Hematopoietic multipotent progenitor cell treated with erythropoietin and hydrocortisone succinate and interleukin-3 and kit ligand, for 4 days (in vitro differentiated cells): ENCODE measurements at regions not wholly inside any gene's neighbourhood (a gene's known extent, or its start where the extent isn't known, plus 50 kb on each side); places are given as distances from the start of the nearest gene placed in this dataset.

Experiments
- DNase-seq: peaks from one replicate; pipeline ENCODE4 v3.0.0-alpha.2; 2015

DNA sequence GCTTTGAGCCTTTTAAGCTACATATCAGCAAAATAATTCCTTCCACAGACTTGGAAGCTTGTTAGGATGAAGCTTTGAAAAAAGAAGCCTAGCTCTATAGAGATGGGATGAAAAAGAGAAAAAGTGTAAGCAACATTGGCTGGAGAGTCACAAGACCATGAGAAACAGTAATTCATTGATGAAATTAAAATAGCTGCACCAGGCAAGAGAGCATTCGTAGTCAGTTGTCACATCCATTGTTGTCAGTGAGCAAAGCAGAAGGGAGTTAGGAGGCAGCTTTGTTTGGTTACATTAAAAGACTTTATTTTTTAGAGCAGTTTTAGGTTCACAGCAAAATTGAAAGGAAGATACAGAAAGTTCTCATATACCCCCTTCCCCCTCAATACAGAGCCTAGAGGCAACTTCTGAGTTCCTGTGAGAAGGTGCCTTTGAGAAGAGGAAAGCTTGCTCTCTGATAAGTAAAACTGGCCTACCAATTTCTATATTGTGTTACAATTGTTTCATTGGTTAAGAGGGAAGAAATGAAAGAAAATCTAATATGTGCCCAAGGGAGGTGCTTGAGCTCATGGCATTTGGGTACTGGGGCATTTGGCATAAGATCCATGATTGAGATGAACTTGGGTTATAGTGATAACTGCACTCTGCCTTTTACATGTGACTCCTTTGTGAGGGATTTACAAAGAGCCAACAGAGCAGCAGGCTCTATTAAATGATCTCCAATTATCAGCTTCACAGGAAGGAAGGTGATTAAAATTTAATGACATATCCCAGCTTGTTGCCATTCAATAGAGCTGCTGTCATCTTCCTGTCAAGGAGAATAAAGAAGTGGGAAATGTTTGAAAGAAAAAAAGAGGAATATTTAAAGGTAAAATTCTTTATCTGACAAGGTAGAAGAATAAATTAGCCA lies 361.3 kb upstream of the TMTC1 start:
- DNase-seq: no peak

DNA sequence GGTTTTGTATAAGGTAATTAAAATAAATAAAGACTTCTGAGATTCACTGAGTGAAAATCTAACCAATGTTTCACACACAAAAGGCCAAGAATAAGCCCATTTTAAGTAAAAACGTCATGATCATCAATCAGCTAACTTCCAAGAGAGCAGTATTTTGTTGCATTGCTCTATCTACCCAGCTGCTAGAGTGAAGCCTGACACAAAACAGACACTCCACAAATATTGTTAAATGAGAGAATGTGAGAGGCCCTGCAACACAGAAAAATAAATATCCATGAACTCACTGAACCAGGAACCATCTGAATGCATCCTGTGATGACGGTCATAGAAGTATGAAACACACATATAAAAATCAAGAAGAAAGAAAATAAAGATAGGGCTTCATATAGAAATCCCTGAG lies 358.6 kb upstream of the TMTC1 start:
- no peak for DNase-seq

DNA sequence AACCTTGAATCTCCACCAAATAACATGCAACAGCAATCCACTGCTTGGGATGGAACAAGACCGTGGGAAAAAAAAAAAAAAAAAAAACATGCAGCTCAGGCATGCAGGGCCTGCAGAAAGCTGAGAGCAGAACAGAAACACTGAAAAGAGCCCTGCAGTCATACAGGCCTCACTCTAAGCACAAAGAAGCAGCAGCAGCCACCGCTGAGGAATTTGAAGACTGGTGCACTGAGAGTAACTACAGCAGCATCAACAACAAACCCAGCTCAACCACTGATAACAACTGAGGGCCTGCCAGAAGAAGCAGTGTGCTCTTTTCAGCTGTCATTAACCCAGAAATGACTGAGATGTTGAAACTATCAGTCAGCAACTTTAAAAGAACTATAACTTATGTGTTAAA lies 354.7 kb upstream of the TMTC1 start:
- DNase-seq: no peak

DNA sequence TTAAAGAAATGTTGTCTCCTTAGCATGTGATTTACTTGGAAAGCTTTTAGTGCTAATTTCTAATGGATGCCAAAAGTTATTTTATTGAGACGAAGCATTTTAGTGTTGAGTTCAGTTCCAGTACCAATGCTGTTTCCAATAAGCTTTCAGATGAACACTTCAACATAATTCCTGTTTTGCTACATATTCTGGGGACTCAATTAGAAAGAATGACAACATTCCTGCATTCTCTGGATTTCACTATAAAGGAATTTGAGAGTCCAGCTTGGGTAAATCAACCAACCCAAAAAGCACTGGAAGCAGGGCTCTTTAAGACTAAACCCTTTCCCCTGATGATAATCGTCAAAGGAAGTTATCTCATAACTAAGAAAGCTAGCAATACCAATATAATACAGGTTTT lies 353.0 kb upstream of the TMTC1 start:
- no peak for DNase-seq

DNA sequence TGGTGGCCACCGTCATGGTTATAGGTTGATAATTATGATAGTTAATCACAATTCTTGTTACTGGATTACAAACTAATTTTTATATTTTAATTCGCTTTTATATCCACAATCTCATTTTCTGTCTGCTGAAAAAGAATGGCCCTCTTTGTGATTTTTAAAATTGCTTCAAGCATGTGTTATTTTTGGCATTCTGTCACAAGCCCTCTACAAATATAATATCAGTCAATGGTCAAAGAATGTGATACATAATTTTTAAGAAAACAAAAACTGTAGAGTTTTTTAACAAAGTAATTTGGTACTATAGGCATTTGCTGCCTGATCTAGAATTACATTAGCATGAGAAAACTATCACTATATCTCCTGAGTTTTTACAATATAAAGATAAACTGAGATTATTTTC lies 352.0 kb upstream of the TMTC1 start:
- no peak for DNase-seq

DNA sequence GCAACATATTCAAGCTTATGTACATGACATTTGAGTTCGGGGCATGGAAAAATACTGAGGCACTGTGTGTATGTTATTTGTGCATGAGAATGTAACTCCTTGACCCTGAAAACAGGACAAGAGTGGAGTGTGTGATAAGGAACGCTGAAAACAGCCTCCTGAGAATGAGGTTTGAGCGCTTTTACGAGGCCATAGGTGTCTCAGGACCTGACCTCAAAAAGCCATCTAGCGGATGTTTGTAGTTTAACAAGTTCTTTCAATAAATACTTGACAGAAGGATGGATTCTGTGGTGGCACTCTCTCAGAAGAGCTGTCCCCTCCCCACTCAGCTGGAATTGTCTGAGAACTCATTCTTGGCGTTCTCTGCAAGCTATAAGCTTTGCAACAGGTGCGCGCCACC lies 350.5 kb upstream of the TMTC1 start:
- peak; percentile 1 for DNase-seq

DNA sequence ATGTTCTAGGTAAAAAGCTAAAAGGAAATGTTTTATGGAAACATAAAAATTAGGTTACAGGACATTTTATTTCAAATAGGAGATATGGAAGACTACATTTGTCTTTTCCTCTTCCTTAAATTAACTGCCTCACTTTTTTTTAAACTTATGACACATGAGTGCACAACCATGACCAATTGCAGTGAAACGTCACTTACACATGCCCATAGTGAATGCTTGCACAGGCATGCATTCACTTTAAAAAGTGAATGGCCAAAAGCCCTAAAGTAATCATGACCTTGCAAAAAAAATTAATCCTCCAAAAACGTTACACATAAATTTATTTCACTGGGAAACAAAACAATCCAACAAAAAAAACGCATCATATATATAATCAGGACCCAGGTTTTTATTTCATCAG lies 343.2 kb upstream of the TMTC1 start:
- DNase-seq: no peak

DNA sequence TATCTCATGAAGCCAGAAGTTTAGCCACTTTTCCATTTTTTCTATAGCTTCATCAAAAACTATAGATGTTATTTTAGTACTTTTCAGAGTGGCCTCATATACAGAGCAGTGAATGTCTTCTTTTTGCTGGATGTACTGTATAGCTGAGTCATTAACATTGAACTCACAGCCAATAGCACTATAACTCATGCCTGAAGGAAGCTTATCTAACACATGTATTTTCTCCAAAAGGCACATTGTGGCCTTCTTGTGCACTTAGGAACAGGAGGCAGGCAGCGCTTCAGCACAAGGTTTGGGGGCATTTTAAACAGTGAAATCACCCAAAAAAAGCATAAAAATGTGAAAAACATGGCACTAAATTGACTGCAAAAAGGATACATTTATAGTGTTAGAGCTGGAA lies 336.8 kb upstream of the TMTC1 start:
- DNase-seq: no peak

DNA sequence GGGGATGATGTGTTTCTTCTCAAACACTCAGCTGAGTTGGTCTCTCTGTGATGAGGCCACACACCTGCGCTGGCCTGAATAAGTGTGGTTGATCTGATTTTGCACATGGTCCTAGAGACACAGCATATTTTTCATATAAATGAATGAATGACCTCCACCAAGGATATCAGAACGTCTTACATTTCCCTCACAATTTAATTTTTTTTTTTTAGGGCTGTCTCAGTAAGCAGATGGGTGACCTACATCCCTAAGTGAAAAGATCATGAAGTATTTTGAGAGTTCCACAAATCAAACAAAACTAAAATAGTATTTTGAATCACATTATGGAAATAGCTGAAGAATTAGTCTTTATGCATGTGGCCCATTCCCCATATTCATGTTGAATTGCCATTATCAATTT lies 333.7 kb upstream of the TMTC1 start:
- DNase-seq: no peak

DNA sequence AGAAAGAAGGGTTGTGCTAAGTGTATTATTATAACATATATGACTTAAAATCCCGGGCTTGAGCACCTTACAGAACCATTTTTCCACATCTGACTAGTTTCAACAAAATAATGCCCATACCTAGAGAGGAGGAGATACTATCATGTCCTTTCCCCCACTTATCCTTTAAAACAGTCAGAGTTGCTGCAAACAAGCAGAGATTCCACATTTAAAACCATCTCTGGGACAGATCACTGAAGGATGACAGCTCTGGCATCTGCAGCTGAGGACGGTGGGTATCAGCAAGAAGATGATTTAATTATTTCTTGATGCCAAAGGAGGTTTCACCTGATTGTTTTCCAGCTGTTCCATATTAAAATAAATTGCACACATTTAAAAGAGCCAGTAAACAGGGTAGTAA lies 328.0 kb upstream of the TMTC1 start:
- no peak for DNase-seq

DNA sequence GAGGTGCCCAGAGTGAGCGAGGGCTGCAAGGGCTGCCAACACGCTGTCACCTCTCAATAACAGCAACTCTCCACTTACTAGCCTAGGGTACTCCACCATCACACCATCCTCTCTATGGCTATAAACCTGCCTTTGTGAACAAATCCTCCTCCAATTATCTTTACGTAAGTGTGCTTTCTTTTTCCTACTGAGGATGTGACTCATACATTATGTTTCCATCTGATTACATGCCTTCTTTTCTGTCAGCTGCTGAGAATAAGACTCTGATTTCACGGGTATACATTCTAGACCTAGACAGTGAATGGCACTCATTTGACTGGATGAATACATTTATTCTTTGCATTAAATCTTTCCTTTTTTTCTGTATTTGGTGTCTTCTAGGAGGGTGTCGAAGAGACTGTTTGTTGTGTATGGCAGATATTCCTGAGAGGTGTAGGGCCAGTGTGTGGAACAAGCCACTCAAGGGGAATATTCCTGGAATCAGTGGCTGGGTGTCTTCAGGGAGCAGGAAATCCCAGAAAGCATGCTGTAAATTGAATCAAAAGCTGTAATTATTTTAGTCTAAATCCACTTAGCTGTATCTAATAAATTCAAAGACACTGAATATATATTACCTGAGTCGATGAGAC lies 327.3 kb upstream of the TMTC1 start:
- DNase-seq: no peak

DNA sequence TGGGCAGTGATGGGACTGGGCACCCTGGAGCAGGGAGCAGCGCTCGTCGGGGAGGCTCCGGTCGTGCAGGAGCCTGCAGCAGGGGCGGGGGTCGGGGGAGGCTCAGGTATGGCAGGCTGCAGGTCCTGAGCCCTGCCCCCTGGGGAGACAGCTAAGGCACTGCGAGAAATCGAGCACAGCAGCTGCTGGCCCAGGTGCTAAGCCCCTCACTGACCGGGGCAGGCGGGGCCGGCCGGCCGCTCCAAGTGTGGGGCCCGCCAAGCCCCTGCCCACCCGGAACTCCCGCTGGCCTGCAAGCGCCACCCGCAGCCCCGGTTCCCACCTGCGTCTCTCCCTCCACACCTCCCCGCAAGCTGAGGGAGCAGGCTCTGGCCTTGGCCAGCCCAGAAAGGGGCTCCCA lies 326.8 kb upstream of the TMTC1 start:
- no peak for DNase-seq

DNA sequence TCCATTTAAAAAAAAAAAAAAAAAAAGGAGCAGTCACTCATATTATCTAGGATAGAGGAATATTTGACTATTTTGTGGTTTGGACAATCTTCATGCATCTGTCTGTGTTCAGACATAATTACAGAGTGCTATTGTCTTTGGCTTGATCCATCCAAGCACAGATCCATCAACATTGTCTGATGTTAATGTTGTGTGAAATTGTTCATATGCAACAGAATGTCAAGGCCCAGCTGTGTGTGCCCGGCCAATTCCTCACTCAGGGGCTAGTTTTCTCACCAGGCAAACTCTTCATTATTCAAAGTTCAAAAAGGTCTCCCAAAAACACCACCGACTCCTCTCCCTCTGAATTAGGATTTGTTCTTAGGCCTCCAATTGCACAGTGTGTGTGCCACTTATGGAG lies 324.9 kb upstream of the TMTC1 start:
- DNase-seq: no peak

DNA sequence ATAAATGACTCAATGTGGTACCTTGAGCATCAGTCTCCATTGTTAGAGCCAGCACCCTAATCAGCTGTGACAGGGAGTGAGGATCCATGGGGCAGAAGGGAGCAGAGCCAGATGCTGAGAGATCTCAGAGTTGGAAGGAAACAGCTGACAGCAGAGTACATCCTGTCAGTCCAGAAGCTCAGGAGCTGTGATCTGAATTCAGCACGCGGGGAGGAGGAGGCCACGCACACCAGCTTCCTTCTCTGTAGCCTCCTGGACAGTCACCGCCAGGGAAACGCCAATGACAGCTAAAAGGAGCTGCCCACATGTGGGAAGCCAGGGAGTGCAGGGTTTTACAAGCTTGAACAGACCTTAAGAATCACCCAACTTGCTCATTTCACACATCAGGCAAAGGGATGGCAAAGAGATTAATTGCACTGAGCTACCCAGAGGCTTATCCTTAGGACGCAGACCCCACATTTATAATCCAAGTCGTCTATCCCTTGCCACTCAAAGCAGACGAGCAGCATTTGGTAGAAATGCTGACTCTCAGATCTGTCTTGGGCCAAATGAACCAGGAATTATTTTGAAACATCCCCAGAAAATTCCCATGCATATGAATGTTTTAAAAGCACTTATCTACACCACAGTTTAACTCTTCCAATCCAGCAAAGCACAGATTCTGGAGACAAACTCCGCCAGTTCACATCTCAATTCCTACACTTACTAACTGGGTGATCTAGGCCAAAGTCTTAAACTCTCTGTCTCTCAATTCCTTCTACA lies 322.6 kb upstream of the TMTC1 start:
- no peak for DNase-seq

DNA sequence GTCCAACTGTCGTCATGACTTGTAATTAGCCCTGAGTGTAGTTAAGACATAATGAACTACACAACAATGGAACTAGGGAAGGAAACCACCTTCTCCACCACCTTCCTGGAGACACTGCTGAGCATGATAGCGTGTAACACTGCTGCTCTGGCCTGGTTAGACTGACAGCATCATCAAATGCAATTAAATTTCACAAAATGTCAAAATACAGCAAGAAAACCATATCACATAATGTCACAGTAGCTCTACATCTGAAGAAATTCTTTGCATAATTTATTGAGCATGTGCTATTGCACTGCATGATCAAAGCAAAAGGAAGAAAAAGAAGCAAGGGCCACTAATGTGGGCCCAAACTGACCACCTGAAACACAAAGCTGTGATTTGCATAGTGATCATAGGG lies 321.8 kb upstream of the TMTC1 start:
- no peak for DNase-seq

DNA sequence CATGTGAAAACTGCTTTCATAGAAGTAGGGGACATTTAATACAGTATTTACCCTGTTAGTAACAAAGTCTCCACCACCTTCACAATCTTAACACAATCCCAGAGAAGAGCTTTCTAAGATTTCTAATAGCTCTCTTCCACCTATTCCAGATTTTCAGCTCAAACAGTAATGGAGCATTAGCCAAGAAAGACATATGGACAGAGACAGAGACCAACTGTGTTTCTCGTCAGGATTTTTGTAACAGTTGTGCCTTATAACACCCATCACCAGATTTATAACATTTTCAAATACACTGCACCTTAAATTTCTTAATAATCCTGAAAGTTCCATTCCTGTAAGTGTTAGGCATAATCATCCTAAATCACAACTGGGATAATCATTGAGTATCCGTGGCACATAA lies 321.2 kb upstream of the TMTC1 start:
- DNase-seq: no peak

DNA sequence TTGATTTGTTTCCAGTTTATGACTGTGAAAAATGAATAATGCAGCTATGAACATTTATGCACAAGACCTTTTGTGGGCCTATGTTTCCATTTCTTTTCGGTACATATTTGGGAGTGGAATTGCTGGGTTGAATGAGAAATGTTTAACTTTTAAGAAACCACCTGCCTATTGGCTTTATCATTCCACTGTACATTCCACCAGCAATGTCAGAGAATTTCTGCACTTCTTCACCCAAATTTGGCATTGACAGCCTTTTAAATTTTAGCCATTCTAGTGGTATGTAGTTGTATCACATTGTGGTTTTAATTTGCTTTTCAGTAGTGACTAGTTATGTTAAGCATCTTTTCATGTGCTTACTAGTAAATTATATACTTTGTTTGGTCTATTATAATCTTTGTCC lies 317.0 kb upstream of the TMTC1 start:
- DNase-seq: no peak

DNA sequence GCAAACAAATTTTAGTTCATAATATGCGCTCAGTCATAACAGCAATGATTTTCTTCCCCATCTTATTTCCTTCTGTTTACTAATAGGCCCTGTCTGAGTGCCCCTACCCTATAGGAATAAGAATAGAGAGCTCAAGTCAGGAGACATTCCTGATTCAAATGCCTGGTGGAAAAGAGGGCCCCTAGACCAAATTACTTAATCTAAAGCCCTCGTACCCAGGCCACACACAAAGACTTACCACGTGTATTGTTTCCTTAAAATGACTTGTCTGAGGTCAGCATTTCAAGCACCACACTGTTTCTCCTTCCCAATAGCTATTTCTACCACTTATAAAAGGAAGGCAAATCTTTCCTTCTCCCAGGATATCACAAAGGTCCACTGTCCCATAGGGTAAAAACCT lies 314.9 kb upstream of the TMTC1 start:
- DNase-seq: no peak

DNA sequence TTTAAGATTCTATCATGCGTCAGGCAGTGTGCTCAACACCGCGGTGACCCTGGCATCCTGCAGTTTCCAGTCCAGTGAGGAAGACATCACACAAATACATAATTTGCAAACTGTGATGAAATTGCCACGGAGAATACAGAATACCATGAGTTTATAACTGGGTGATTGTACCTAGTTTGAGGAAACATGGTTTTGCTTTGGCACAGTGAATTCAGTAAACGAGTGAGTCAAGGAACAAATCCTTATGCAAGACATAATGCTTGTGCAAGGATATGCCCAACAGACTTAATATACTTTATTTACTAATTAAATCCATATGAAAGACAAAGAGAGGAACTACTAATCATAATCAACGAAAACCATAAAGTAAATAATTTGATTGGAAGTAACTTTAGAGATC lies 311.8 kb upstream of the TMTC1 start:
- no peak for DNase-seq

DNA sequence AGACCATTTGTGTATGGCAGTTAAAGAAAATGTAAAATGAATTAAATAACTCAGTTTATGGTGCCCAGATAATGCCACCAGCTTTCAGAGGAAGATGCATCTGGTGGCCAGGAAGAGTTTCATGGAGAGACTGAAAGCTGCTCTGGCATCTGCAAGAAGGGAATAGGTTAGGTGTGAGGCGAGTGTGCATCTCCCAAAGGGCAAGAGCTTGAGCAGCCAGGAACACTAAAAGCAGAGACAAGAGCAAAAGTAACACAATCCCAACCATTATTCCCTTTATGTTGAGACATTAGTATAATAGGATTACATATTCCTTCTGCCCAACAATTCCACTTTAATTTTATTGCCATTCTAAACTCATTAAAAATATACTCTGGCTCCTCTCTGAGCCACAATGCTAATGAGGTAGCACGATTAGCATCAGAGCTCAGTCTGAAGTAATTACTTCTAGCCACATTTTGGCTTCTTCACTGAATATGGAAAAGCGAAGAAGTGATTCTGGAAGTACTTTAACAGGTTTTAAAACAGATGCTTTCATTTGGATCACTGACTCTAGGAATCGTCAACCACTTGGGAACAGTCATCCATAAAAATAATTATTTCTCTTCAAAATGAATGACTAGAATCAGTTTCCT lies 309.4 kb upstream of the TMTC1 start:
- no peak for DNase-seq

DNA sequence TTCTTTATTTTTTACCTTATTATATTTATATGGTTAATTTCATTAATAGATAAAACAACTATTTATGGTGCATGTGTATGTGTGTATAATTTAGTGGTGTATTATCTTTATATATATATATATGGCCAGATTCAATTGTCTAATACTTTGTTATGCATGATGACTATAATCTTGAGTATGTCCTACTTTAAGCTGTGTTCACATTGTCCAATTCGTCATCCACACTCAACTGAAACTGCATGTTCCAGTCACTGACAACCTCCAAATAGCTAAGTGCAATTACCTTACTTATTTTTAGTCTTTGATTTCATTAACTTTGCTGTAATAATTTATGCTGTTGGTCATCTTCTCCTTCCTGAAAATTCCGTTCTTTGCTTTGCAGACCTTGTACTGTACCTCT lies 306.5 kb upstream of the TMTC1 start:
- DNase-seq: no peak

DNA sequence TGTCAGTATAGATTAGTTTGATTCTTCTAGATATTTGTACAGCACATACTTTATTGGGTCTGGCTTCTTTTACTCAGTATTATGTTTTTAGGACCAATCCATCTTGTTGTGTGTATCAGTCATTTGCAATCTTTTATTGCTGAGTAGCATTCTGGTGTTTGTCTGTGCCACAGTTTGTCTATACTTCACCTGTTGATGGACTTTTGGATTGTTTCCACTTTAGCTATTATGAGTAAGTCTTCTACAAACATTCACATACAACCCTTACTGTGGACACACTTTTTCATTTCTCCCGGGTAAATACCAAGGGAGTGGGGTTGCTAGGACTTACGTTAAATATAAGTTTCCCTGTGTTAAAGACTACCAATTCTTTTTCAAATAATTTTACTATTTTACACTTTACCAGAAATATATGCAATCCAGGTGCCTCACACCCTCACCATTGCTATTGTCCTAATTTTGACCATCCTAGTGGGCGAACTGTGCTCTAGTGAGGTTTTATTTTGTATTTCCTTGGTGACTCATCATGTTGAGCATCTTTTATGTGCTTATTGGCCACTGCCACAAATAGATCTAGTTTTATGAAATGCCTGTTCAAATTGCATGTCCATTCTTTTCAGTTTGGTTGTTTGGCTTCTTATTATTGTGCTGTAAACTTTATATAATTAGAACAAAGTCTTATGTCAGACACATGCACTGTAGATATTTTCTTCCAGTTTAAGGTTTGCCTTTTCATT lies 304.7 kb upstream of the TMTC1 start:
- no peak for DNase-seq

DNA sequence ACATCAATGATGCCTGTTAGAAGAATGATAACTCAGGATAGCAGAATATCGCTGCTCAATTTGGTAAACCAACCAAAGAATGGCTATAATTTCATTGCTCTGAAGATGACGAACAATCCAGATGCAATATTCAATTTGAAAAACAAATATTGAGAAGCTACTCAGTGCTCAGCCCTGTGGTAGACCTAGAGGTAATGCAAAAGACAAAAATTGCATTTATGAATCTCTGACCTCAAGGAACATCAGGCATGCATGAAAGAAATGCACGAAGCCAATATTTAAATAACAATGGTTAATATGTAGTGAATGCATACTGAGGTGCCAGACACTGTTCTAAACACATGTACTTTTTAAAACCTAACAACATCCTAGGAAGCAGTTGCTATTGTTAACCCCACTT lies 298.6 kb upstream of the TMTC1 start:
- no peak for DNase-seq
